GM18861 (cell line): ENCODE measurements at regions not wholly inside any gene's neighbourhood (a gene's known extent, or its start where the extent isn't known, plus 50 kb on each side); places are given as distances from the start of the nearest gene placed in this dataset.

Source experiments
- ATAC-seq: cut with Tn5 transposase; IDR thresholded peaks from one replicate; pipeline ENCODE4 v1.9.1; 2021; ENCODE audit not compliant: unreplicated experiment

- no peak for ATAC-seq
Measured at GRCh38 chr6:3997177-3997770, 81.7 kb downstream of the FAM217A start.

GRCh38 chr6:3999800-4000661 lies 78.9 kb downstream of the FAM217A start:
- ATAC-seq: no peak

GRCh38 chr6:4004249-4004648 lies 74.7 kb downstream of the FAM217A start:
- no peak for ATAC-seq

- no peak for ATAC-seq
Measured at GRCh38 chr6:4008324-4009047, 70.5 kb downstream of the FAM217A start.

- no peak for ATAC-seq
Measured at GRCh38 chr6:4009486-4009885, 69.5 kb downstream of the FAM217A start.

- no peak for ATAC-seq
Measured at GRCh38 chr6:4010048-4010447, 68.9 kb downstream of the FAM217A start.

- no peak for ATAC-seq
Measured at GRCh38 chr6:4010689-4011090, 68.2 kb downstream of the FAM217A start.

GRCh38 chr6:4012826-4013225 lies 66.1 kb downstream of the FAM217A start:
- no peak for ATAC-seq

GRCh38 chr6:4017058-4017739 lies 61.7 kb downstream of the FAM217A start:
- ATAC-seq: no peak

GRCh38 chr6:4017834-4018170 lies 61.1 kb downstream of the FAM217A start:
- peak; percentile 12 for ATAC-seq

GRCh38 chr6:4018171-4018923 lies 60.6 kb downstream of the FAM217A start:
- peak; percentile 62 for ATAC-seq
